ENCODE measurements at regions not wholly inside any gene's neighbourhood (a gene's known extent, or its start where the extent isn't known, plus 50 kb on each side); places are given as distances from the start of the nearest gene placed in this dataset.

- no peak overlapping the region for H3K4me3 ChIP-seq (ENCODE audit: low read depth, low read length)
- DNase-seq (ENCODE audit: low read depth, low spot score): peak; percentile 12
- in situ Hi-C loops (cut with HindIII; ENCODE audit: low sequenced_read_pairs): no loop called here
- no peak for TF ChIP-seq CTCF (IDR thresholded peaks at IDR 0.05; ENCODE audit: low read depth, low read length)
These were observed 236.6 kb upstream of the NLRP1 start for GRCh38 chr17:5820721-5821456.

GRCh38 chr17:5821803-5822202, 237.5 kb upstream of the NLRP1 start:
- in situ Hi-C loops (cut with HindIII; ENCODE audit: low sequenced_read_pairs): no loop called here
- TF ChIP-seq CTCF (IDR thresholded peaks at IDR 0.05; ENCODE audit: low read depth, low read length): no peak
- no peak for DNase-seq (ENCODE audit: low read depth, low spot score)
- no peak overlapping the region for H3K4me3 ChIP-seq (ENCODE audit: low read depth, low read length)

- in situ Hi-C loops (cut with HindIII; ENCODE audit: low sequenced_read_pairs): no loop called here
- TF ChIP-seq CTCF (IDR thresholded peaks at IDR 0.05; ENCODE audit: low read depth, low read length): no peak
- DNase-seq (ENCODE audit: low read depth, low spot score): no peak
- no peak overlapping the region for H3K4me3 ChIP-seq (ENCODE audit: low read depth, low read length)
These were observed 238.2 kb upstream of the NLRP1 start for GRCh38 chr17:5822281-5823060.

- no peak overlapping the region for H3K4me3 ChIP-seq (ENCODE audit: low read depth, low read length)
- no peak for DNase-seq (ENCODE audit: low read depth, low spot score)
- in situ Hi-C loops (cut with HindIII; ENCODE audit: low sequenced_read_pairs): no loop called here
- TF ChIP-seq CTCF (IDR thresholded peaks at IDR 0.05; ENCODE audit: low read depth, low read length): no peak
These were observed 238.9 kb upstream of the NLRP1 start for GRCh38 chr17:5823219-5823618.

- in situ Hi-C loops (cut with HindIII; ENCODE audit: low sequenced_read_pairs): no loop called here
- TF ChIP-seq CTCF (IDR thresholded peaks at IDR 0.05; ENCODE audit: low read depth, low read length): no peak
- H3K4me3 ChIP-seq (ENCODE audit: low read depth, low read length): no peak overlapping the region
- peak; percentile 59 for DNase-seq (ENCODE audit: low read depth, low spot score)
These were observed 241.5 kb upstream of the NLRP1 start for GRCh38 chr17:5825717-5826330.

- no peak for TF ChIP-seq CTCF (IDR thresholded peaks at IDR 0.05; ENCODE audit: low read depth, low read length)
- in situ Hi-C loops (cut with HindIII; ENCODE audit: low sequenced_read_pairs): no loop called here
These were observed 242.1 kb upstream of the NLRP1 start for GRCh38 chr17:5826384-5826783.

More at GRCh38 chr17:5826384-5826783, 242.1 kb upstream of the NLRP1 start:
- H3K4me3 ChIP-seq (ENCODE audit: low read depth, low read length): no peak overlapping the region
- DNase-seq (ENCODE audit: low read depth, low spot score): peak; percentile 34

All from astrocyte of the spinal cord (primary cell).